GM21786 (cell line): ENCODE measurements at regions not wholly inside any gene's neighbourhood (a gene's known extent, or its start where the extent isn't known, plus 50 kb on each side); places are given as distances from the start of the nearest gene placed in this dataset.
"Not testable (repeated sequence)": the region's sequence is repeated elsewhere in the genome, so short reads cannot be mapped to it uniquely, and the experiment has no call there.

Source experiments
- ATAC-seq: cut with Tn5 transposase; IDR thresholded peaks from one replicate; pipeline ENCODE4 v1.9.1; 2021; ENCODE audit not compliant: unreplicated experiment

- not testable (repeated sequence) for ATAC-seq
These were observed 307.3 kb upstream of the CHRNA7 start for GRCh38 chr15:31723019-31723418.

- ATAC-seq, result not testable (repeated sequence)
These were observed 305.4 kb upstream of the CHRNA7 start for GRCh38 chr15:31724903-31725302.

GRCh38 chr15:31725619-31726018 is 304.7 kb upstream of the CHRNA7 start:
- ATAC-seq, result not testable (repeated sequence)

- no peak for ATAC-seq
These were observed 302.7 kb upstream of the CHRNA7 start for GRCh38 chr15:31727612-31728011.

GRCh38 chr15:31732726-31733125 is 297.6 kb upstream of the CHRNA7 start:
- ATAC-seq, result no peak

GRCh38 chr15:31733424-31733823 is 296.9 kb upstream of the CHRNA7 start:
- ATAC-seq, result no peak

- no peak for ATAC-seq
These were observed 290.1 kb upstream of the CHRNA7 start for GRCh38 chr15:31740203-31740602.

GRCh38 chr15:31745841-31746240 is 284.5 kb upstream of the CHRNA7 start:
- no peak for ATAC-seq

- no peak for ATAC-seq
These were observed 278.1 kb upstream of the CHRNA7 start for GRCh38 chr15:31752065-31752762.

- no peak for ATAC-seq
These were observed 277.4 kb upstream of the CHRNA7 start for GRCh38 chr15:31752905-31753304.

- no peak for ATAC-seq
These were observed 272.2 kb upstream of the CHRNA7 start for GRCh38 chr15:31758126-31758525.

GRCh38 chr15:31768055-31768454 is 262.3 kb upstream of the CHRNA7 start:
- no peak for ATAC-seq

- no peak for ATAC-seq
These were observed 256.3 kb upstream of the CHRNA7 start for GRCh38 chr15:31774045-31774444.

GRCh38 chr15:31776039-31776438 is 254.3 kb upstream of the CHRNA7 start:
- no peak for ATAC-seq

- no peak for ATAC-seq
These were observed 249.1 kb upstream of the CHRNA7 start for GRCh38 chr15:31781261-31781660.

- ATAC-seq, result no peak
These were observed 248.1 kb upstream of the CHRNA7 start for GRCh38 chr15:31782016-31782783.

GRCh38 chr15:31782951-31783350 is 247.4 kb upstream of the CHRNA7 start:
- ATAC-seq, result no peak

GRCh38 chr15:31786360-31786759 is 244.0 kb upstream of the CHRNA7 start:
- ATAC-seq, result no peak

- no peak for ATAC-seq
These were observed 242.2 kb upstream of the CHRNA7 start for GRCh38 chr15:31788104-31788503.

- no peak for ATAC-seq
These were observed 237.6 kb upstream of the CHRNA7 start for GRCh38 chr15:31792611-31793199.

GRCh38 chr15:31799319-31799714 is 231.0 kb upstream of the CHRNA7 start:
- ATAC-seq, result no peak

- ATAC-seq, result peak; percentile 87
These were observed 230.5 kb upstream of the CHRNA7 start for GRCh38 chr15:31799715-31800321.
